Body of pancreas (tissue), 4 donors: ENCODE measurements at regions not wholly inside any gene's neighbourhood (a gene's known extent, or its start where the extent isn't known, plus 50 kb on each side); places are given as distances from the start of the nearest gene placed in this dataset.

Experiments used
- POLR2A ChIP-seq, 3 donors: fragments of 450-650 bp; IDR thresholded peaks; one replicate each; pipeline ENCODE4 v1.6.1; 2016; ENCODE audit warnings: antibody characterized with exemption in 3 of 3, mild to moderate bottlenecking in 2 of 3
- TF ChIP-seq, protein P1 (sequence below), 7 experiments: fragments of 450-650 bp in 4 of 7; fragments of 200-600 bp in 3 of 7; sonication (generic) in 3 of 7; IDR thresholded peaks; one replicate each; pipeline ENCODE4 v1.5.1; 2016 to 2019; ENCODE audit warnings: antibody characterized with exemption in 7 of 7

DNA sequence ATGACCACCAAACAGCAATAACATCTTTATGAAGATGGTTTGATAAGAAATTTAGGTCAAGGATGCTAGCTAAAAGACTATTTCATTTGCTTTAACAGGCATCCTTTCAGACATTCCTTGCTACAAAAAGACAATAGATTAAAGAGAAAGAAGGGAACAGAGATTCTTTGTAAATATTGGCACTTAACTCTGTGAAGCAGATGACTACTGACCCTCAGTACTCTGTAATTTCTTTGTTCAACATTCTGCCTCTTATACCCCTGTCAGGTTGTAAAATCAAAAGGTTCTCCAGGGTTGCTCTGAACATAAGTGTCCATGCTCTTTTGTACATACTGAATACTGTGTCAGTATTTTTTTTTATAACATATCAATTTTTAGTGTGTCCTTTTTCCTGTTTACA is 610.6 kb upstream of the GRAMD2B start:
- TF ChIP-seq, protein P1, sequence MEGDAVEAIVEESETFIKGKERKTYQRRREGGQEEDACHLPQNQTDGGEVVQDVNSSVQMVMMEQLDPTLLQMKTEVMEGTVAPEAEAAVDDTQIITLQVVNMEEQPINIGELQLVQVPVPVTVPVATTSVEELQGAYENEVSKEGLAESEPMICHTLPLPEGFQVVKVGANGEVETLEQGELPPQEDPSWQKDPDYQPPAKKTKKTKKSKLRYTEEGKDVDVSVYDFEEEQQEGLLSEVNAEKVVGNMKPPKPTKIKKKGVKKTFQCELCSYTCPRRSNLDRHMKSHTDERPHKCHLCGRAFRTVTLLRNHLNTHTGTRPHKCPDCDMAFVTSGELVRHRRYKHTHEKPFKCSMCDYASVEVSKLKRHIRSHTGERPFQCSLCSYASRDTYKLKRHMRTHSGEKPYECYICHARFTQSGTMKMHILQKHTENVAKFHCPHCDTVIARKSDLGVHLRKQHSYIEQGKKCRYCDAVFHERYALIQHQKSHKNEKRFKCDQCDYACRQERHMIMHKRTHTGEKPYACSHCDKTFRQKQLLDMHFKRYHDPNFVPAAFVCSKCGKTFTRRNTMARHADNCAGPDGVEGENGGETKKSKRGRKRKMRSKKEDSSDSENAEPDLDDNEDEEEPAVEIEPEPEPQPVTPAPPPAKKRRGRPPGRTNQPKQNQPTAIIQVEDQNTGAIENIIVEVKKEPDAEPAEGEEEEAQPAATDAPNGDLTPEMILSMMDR (IDR thresholded peaks at IDR 0.05), result no peak
- no peak for TF ChIP-seq POLR2A (IDR thresholded peaks at IDR 0.05)
